ENCODE measurements at regions not wholly inside any gene's neighbourhood (a gene's known extent, or its start where the extent isn't known, plus 50 kb on each side); places are given as distances from the start of the nearest gene placed in this dataset.

- ChIA-PET CTCF (no interaction called here), POLR2A (no interaction called here)
- Mint-ChIP-seq H3K27ac (ENCODE audit: low read depth, unreplicated experiment) (no peak overlapping the region), H3K27me3 (ENCODE audit: insufficient read depth, unreplicated experiment) (no peaks in the 10 kb centered on the region), H3K4me1 (ENCODE audit: insufficient read depth, unreplicated experiment) (peaks cover 3% of the 10 kb centered on the region), H3K36me3 (ENCODE audit: insufficient read depth, unreplicated experiment) (no peaks in the 10 kb centered on the region), H3K4me3 (ENCODE audit: unreplicated experiment) (no peak overlapping the region), H3K9me3 (ENCODE audit: unreplicated experiment) (peaks cover 7% of the 10 kb centered on the region)
- BruUV-seq (replicated peaks): no TSS peak
- intact Hi-C loops (cut with micrococcal nuclease): no loop called here
- TF ChIP-seq CTCF (IDR thresholded peaks at IDR 0.05; ENCODE audit: unreplicated experiment): no peak
- DNase-seq (ENCODE audit: unreplicated experiment): no peak
Observed at GRCh38 chr21:43298546-43299440, 128.1 kb downstream of the SIK1 start.

GRCh38 chr21:43297989-43298388, 128.9 kb downstream of the SIK1 start:
- no TSS peak for BruUV-seq (replicated peaks)
- no peak overlapping the region for H3K27ac Mint-ChIP-seq (ENCODE audit: low read depth, unreplicated experiment)
- H3K27me3 Mint-ChIP-seq (ENCODE audit: insufficient read depth, unreplicated experiment): no peaks in the 10 kb centered on the region
- no peaks in the 10 kb centered on the region for H3K36me3 Mint-ChIP-seq (ENCODE audit: insufficient read depth, unreplicated experiment)
- POLR2A ChIA-PET: no interaction called here
- no peaks in the 10 kb centered on the region for H3K4me1 Mint-ChIP-seq (ENCODE audit: insufficient read depth, unreplicated experiment)
- TF ChIP-seq CTCF (IDR thresholded peaks at IDR 0.05; ENCODE audit: unreplicated experiment): no peak
- intact Hi-C loops (cut with micrococcal nuclease): no loop called here
- no peak for DNase-seq (ENCODE audit: unreplicated experiment)
- no peak overlapping the region for H3K4me3 Mint-ChIP-seq (ENCODE audit: unreplicated experiment)
- H3K9me3 Mint-ChIP-seq (ENCODE audit: unreplicated experiment): peaks cover 7% of the 10 kb centered on the region
- CTCF ChIA-PET: interaction anchor here (0.5 kb wide), 1 partner anchor 590 kb away, joined by 3 read pairs; no protein-coding TSS in a partner anchor

GRCh38 chr21:43297391-43297981, 128.7 kb downstream of the CRYAA start:
- Mint-ChIP-seq H3K4me3 (ENCODE audit: unreplicated experiment) (no peak overlapping the region), H3K9me3 (ENCODE audit: unreplicated experiment) (peaks cover 7% of the 10 kb centered on the region), H3K36me3 (ENCODE audit: insufficient read depth, unreplicated experiment) (no peaks in the 10 kb centered on the region), H3K27ac (ENCODE audit: low read depth, unreplicated experiment) (no peak overlapping the region), H3K27me3 (ENCODE audit: insufficient read depth, unreplicated experiment) (no peaks in the 10 kb centered on the region), H3K4me1 (ENCODE audit: insufficient read depth, unreplicated experiment) (no peaks in the 10 kb centered on the region)
- ChIA-PET CTCF (interaction anchor here (0.5 kb wide), 1 partner anchor 591 kb away, joined by 3 read pairs; no protein-coding TSS in a partner anchor), POLR2A (no interaction called here)
- no TSS peak for BruUV-seq (replicated peaks)
- no peak for TF ChIP-seq CTCF (IDR thresholded peaks at IDR 0.05; ENCODE audit: unreplicated experiment)
- DNase-seq (ENCODE audit: unreplicated experiment): no peak
- intact Hi-C loops (cut with micrococcal nuclease): no loop called here

Measured in MCF 10A (cell line).